Testis (tissue), 2 donors: ENCODE measurements at regions not wholly inside any gene's neighbourhood (a gene's known extent, or its start where the extent isn't known, plus 50 kb on each side); places are given as distances from the start of the nearest gene placed in this dataset.

Experiments
- CTCF ChIP-seq, 3 experiments: fragments of 450-650 bp in 2 of 3; fragments of 200-600 bp in 1 of 3; sonication (generic) in 1 of 3; IDR thresholded peaks; one replicate each; pipeline ENCODE4 v1.5.1; 2016 to 2019; ENCODE audit warnings: antibody characterized with exemption in 3 of 3, mild to moderate bottlenecking in 2 of 3, moderate library complexity in 1 of 3
- POLR2A ChIP-seq: fragments of 450-650 bp; IDR thresholded peaks from one replicate; pipeline ENCODE4 v1.6.1; 2017; ENCODE audit warnings: antibody characterized with exemption, mild to moderate bottlenecking, moderate library complexity

- TF ChIP-seq CTCF (IDR thresholded peaks at IDR 0.05) (no peak), POLR2A (no peak)
Observed at GRCh38 chr3:130820976-130821375, 72.9 kb upstream of the ATP2C1 start.
